LNCaP clone FGC (cell line): ENCODE measurements at regions not wholly inside any gene's neighbourhood (a gene's known extent, or its start where the extent isn't known, plus 50 kb on each side); places are given as distances from the start of the nearest gene placed in this dataset.

Experiments used
- DNase-seq: peaks from one replicate; pipeline ENCODE4 v3.0.0-alpha.2; 2011; ENCODE audit warnings: low read depth
- H3K4me3 ChIP-seq: 2 replicates; pipeline ENCODE4 v1.5.1; 2011; ENCODE audit warnings: mild to moderate bottlenecking, low read depth, low read length, control low read depth
- CTCF ChIP-seq: IDR thresholded peaks from 2 replicates; pipeline ENCODE4 v1.5.1; 2012; ENCODE audit warnings: mild to moderate bottlenecking; ENCODE audit not compliant: control insufficient read depth, insufficient read depth; ENCODE audit errors: extremely low read depth

- no peak for TF ChIP-seq CTCF
Measured at GRCh38 chr5:30968971-30969370, 224.5 kb upstream of the CDH6 start.

DNA sequence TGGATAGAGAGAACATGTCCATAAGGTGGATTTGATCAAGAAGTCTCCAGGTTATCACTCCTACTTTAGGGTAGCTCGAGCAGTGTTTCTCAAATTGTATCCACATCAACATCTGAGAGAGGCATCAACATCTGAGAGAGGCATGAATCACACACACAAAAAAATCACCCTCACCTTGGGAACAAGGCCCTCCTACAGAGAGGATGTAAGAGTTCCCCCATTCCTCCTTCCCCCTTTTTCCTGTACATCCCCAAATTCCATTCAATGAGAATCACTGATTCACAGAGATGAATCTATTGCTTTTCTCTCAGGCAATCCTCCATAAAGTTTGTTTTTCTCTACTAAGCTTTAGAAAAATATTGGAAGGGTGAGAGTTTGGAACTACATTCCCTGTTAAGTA is 233.4 kb upstream of the CDH6 start:
- no peak for DNase-seq
- no peak for TF ChIP-seq CTCF
- no peak overlapping the region for H3K4me3 ChIP-seq

More at GRCh38 chr5:30968971-30969370, 224.5 kb upstream of the CDH6 start:
- H3K4me3 ChIP-seq, result no peak overlapping the region
- no peak for DNase-seq

GRCh38 chr5:30959238-30959637 is 234.2 kb upstream of the CDH6 start:
- TF ChIP-seq CTCF, result no peak
- no peak for DNase-seq
- H3K4me3 ChIP-seq, result no peak overlapping the region

DNA sequence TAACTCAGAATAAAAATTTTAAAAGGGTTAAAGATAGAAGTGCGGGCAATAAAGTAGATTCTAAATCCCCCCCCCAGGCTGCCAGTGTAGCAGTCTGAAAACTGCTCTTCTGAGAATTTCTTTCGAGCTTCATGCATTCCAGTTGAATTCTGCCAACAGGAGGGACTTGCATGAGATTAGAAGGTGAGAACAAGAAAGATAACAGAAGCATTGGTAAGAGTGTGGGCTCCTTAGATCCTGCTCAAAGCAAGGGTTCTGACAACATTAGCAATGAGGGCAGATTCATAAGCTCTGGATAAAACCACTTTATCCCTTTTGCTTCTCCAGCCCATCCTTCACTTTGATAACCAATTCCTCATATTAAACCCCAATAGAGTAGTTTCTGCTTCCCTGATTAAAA is 235.9 kb upstream of the CDH6 start:
- no peak for TF ChIP-seq CTCF
- H3K4me3 ChIP-seq, result no peak overlapping the region

GRCh38 chr5:30956251-30956650 is 237.2 kb upstream of the CDH6 start:
- H3K4me3 ChIP-seq, result no peak overlapping the region
- DNase-seq, result no peak
- TF ChIP-seq CTCF, result no peak

More for the DNA sequence above, 235.9 kb upstream of the CDH6 start:
- no peak for DNase-seq

GRCh38 chr5:30937070-30937469 is 256.4 kb upstream of the CDH6 start:
- H3K4me3 ChIP-seq, result no peak overlapping the region
- no peak for DNase-seq
- TF ChIP-seq CTCF, result no peak

DNA sequence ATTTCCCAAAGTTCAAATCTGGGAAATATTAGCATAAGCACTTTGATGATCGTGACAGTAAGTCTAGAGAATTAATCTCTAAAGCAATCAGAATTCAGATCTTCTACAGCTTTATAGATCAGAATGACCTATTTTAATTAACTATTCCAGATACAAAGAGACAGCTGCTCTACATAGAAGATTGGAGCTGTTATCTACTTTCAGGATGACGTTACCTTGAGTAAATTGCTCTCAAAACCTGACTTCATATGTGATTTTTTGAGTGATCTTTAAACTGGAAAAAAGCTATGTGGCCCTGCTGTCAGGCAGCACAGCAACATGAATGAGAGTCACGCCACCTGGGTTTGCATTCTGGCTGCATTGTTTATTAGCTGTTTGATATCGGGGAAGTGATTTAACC is 259.9 kb upstream of the CDH6 start:
- no peak for TF ChIP-seq CTCF
- H3K4me3 ChIP-seq, result no peak overlapping the region
- DNase-seq, result no peak
